HG02852 (cell line): ENCODE measurements at regions not wholly inside any gene's neighbourhood (a gene's known extent, or its start where the extent isn't known, plus 50 kb on each side); places are given as distances from the start of the nearest gene placed in this dataset.

Experiments
- ATAC-seq: cut with Tn5 transposase; IDR thresholded peaks from one replicate; pipeline ENCODE4 v1.9.1; 2021; ENCODE audit warnings: mild to moderate bottlenecking, moderate library complexity; ENCODE audit not compliant: unreplicated experiment

DNA sequence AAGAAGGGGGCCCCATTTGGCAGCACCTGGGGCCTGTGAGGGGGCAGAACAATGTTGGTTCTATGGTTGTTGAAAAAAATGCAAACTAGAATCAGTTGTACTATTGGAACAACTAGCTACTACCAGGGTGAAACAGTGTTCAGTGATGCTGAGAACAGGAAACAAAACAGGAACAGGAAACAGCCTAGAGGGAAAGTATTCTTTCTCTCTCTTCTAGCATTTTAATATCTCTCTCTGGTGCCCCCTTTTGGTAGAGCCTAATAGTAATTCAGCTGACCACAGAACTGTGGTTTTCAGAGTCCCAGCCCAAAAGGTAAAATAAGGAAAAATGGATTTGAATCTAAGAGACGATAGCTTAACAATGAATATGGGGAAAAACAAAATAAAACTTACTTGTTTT lies 138.0 kb upstream of the KCNN2 start:
- peak; percentile 74 for ATAC-seq

GRCh38 chr5:114237766-114238165 lies 124.1 kb upstream of the KCNN2 start:
- ATAC-seq, result no peak

GRCh38 chr5:114238771-114239313 lies 123.0 kb upstream of the KCNN2 start:
- ATAC-seq, result no peak

DNA sequence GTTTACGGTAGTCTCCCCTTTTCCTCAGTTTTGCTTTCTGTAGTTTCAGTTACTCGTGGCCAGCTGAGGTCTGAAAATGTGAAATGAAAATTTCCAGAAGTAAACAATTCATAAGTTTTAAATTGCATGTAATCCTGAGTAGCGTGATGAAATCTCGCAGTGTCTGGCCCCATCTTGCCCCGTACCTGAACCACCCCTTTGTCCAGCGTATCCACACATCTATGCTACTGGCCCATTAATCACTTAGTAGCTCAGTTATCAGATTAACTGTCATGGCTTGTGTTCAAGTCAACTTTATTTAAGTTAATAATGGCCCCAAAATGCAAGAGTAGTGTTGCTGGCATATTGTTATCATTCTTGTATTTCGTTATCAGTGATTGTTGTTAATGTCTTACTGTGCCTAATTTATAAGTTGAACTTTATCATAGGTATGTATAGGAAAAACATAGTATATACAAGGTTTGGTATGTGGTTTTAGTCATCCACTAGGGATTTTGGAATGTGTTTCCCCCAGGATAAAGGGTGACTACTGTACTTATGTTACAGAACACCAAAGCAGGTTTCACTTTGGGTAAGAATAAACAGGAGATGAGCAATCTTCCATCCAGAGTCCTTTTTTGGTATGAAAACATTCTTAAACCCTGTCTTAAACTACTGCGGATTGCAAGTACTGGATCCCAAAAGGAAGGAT lies 118.4 kb upstream of the KCNN2 start:
- no peak for ATAC-seq

DNA sequence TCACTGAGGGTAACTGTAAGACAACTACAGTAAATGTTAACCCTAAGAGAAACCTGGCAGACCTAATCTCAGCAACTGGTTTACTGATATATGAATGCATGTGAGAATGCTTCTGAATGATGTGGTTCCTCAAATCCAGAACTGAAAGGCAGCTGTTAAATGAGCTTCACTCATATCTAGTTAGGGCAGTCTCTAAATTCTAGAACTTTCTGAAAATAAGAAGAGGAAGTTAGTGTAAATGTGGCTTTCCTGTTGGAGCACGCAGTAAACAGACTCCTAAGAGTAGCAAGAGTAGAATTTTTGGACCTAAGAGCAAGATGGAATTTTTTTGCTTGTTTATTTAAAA lies 117.9 kb upstream of the KCNN2 start:
- ATAC-seq, result peak; percentile 87

- no peak for ATAC-seq
These were observed 112.0 kb upstream of the KCNN2 start for GRCh38 chr5:114249823-114250222.

DNA sequence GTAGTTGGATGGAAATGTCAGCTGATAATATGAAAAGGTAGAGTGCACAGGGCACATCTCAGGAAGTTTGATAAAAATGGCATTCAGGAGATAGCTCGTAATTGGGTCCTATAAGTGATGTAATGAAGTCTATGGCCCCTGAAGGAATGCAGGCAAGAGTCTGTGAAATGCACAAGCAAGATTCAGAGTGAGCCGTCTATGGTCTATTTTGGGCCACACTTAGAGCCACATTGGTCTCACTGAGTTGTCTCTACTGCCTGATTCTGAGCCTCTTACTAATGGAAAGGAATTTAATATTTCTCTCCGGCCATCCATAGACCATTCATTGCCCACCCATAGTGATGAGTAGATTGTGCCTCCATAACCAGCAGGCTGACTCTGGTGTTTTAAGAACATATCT lies 111.3 kb upstream of the KCNN2 start:
- no peak for ATAC-seq

- ATAC-seq, result no peak
These were observed 109.6 kb upstream of the KCNN2 start for GRCh38 chr5:114252226-114252625.

- ATAC-seq, result no peak
These were observed 106.6 kb upstream of the KCNN2 start for GRCh38 chr5:114255260-114255659.

GRCh38 chr5:114261989-114262388 lies 99.9 kb upstream of the KCNN2 start:
- ATAC-seq, result no peak

GRCh38 chr5:114265432-114266060 lies 96.3 kb upstream of the KCNN2 start:
- no peak for ATAC-seq

DNA sequence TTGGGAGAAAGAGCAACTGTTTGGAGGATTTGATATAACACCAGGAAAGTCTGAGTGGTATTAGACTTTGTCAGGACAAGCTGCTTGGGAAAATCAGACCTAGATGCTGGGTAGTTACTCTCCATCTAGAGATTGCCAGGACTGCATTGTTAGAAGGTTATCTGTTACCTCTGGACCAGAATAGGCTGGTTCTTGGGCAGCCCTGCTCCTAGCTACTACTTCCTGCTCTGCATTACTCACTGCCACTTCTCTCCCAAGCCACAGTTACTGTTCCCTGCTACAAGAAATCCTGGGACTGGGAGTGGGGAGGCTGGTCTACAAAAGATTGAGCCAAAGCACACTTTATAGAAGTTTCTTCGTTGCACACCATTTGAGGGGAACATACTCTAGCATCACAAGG lies 95.5 kb upstream of the KCNN2 start:
- no peak for ATAC-seq

DNA sequence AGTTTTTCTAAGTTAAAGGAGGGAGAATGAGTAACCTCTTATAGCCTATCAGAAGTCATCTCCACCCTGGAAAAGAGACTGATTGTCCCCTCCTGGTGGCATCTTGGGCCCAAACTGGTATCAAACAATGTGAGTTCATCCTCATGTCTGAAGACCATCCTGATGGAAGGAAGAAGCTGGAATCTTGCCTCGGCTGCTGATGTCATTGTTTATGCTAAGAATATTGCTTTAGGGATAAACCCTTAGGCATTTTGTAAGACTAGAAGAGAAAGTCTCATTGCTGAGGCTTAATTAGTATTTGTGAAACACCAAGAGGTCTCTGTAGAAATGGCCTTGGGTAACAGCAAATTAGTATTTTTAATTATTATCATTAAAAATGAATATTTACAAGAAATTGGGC lies 65.7 kb upstream of the KCNN2 start:
- ATAC-seq, result no peak

DNA sequence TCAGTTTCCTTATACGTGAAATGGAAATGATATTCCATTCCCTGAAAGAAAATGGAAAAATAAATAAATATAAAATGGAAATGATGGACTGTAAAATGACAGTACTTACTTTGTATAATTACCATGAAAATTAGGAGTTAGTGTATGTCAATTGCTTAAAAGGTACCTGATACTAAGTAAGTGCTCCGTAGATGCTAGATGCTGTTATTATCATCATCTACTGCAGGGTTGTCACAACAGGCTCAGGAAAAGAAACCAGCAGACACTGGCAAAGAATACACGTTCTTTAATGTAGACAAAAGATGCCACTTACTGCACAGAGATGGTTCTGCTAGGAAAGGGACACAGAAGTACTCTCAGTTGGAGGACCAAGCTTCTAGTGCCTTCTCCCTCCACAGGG lies 64.0 kb upstream of the KCNN2 start:
- no peak for ATAC-seq

GRCh38 chr5:114305402-114306207 lies 56.3 kb upstream of the KCNN2 start:
- peak; percentile 48 for ATAC-seq

GRCh38 chr5:114308017-114308416 lies 53.9 kb upstream of the KCNN2 start:
- no peak for ATAC-seq

GRCh38 chr5:114308508-114308907 lies 53.4 kb upstream of the KCNN2 start:
- ATAC-seq, result no peak

DNA sequence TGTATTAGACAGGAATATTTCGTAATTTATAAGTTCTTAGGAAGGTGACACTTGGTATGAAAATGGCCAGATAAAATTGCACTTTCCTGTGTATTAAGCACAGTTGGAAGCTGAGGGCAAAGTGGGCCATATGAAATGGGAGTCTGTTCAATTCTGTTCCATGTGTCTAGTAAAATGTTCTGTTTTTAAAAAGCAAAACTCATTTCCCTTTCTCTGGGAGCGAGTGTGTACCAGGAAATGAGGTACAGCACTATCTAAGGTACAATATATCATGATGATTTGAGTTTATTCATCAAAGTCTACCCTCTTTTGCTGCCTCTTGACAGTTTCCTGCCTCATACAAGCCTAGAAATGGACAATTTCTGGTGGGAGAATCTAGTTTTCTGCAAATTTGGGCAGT lies 51.2 kb upstream of the KCNN2 start:
- ATAC-seq, result no peak

DNA sequence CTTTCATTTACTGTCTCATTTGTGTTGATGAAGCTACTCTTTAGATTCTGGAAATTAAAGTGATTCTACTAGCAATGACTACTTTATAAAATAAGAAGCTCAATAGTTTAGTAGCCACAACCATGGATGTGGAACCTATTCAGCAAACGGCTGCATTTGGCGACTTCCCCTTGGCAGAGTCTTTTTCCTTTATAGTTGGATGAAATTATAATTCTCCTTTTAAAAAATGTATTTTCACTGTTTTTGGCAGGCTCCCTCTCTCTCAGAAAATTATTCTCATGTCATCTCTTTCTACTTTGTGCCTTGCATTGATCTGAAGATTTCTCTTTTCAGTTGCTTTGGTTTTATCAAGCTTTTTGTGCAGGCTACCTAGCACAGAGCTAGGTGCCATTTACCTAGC lies 50.6 kb upstream of the KCNN2 start:
- ATAC-seq, result no peak

- no peak for ATAC-seq
These were observed 49.9 kb upstream of the KCNN2 start for GRCh38 chr5:114311968-114312367.
